ENCODE measurements at regions not wholly inside any gene's neighbourhood (a gene's known extent, or its start where the extent isn't known, plus 50 kb on each side); places are given as distances from the start of the nearest gene placed in this dataset.

DNA sequence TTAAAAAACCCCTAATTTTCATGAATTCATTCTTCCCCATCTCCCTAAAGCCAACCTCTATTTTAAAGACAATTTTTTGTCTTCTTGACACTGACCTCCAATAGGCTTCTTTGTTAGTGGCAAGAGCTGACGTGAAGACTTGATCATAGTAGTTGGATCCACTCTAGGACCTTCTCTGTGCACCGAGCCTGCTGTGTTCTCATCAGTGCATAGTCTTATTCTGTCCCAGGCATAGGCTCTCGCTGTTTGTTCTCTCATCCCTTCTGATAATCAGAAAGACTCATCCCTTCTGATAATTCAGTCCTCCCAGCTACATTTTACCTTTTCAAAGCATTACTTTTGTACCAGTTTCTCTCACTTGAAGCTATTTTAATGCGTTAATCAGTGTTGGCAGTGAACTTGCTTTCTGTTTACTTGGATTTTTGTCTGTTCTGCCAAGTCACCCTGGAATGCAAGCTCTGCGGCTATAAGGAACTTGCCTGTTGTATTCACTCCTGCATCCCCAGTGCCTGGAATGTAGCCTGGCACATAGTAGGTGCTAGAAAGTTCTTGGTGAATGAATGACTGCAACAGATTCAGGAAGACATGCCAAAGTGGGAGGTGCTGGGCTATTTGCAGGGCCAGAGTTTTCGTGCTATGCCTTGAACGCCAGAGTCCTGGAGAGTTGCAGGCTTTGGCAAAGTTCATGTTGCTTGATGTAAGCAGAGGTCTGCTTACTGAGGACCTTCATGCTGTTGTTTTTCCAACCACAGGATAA is 147.6 kb upstream of the MPHOSPH6 start:
- H3K9me3 Mint-ChIP-seq, result peaks cover 0 to 9% (median 3%) of the 10 kb centered on the region in 7 donors
- no peak overlapping the region for H3K4me3 Mint-ChIP-seq
- Histone ChIP-seq H2AFZ (ENCODE audit: insufficient read depth, low read depth, low read length, poor library complexity, severe bottlenecking) (no peak overlapping the region), H3K9ac (ENCODE audit: insufficient read depth, low read length, poor library complexity, severe bottlenecking) (no peak overlapping the region), H3K27ac (ENCODE audit: low read depth in 1 of 2, low read length in 2 of 2) (no peak overlapping the region), H3K4me1 (ENCODE audit: control insufficient read depth in 1 of 2, insufficient read depth in 2 of 2, low read length in 2 of 2) (no peaks in the 10 kb centered on the region), H3K4me2 (replicated peaks; ENCODE audit: extremely low read depth, low read length, poor library complexity, severe bottlenecking) (no peak overlapping the region), H3K27me3 (ENCODE audit: control insufficient read depth in 2 of 2, insufficient read depth in 2 of 2, low read length in 2 of 2) (no peaks in the 10 kb centered on the region), H3K79me2 (ENCODE audit: insufficient read depth, low read length) (no peaks in the 10 kb centered on the region), H4K20me1 (ENCODE audit: insufficient read depth, low read length) (no peaks in the 10 kb centered on the region), H3K36me3 (replicated peaks in 1 of 2; ENCODE audit: control insufficient read depth in 1 of 2, insufficient read depth in 2 of 2, low read length in 2 of 2) (no peaks in the 10 kb centered on the region), H3K4me3 (replicated peaks in 1 of 3; ENCODE audit: low read depth in 2 of 3, low read length in 3 of 3) (no peak overlapping the region), H3K9me3 (replicated peaks in 1 of 2; ENCODE audit: control insufficient read depth in 1 of 2, insufficient read depth in 1 of 2, low read length in 2 of 2) (no peaks in the 10 kb centered on the region)
- no peak for DNase-seq
- 89% methylated on average over 5 of the region's 7 CpGs for WGBS (ENCODE audit: insufficient coverage)
- TF ChIP-seq, protein P1, sequence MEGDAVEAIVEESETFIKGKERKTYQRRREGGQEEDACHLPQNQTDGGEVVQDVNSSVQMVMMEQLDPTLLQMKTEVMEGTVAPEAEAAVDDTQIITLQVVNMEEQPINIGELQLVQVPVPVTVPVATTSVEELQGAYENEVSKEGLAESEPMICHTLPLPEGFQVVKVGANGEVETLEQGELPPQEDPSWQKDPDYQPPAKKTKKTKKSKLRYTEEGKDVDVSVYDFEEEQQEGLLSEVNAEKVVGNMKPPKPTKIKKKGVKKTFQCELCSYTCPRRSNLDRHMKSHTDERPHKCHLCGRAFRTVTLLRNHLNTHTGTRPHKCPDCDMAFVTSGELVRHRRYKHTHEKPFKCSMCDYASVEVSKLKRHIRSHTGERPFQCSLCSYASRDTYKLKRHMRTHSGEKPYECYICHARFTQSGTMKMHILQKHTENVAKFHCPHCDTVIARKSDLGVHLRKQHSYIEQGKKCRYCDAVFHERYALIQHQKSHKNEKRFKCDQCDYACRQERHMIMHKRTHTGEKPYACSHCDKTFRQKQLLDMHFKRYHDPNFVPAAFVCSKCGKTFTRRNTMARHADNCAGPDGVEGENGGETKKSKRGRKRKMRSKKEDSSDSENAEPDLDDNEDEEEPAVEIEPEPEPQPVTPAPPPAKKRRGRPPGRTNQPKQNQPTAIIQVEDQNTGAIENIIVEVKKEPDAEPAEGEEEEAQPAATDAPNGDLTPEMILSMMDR (IDR thresholded peaks at IDR 0.05), result no peak
- H3K27ac Mint-ChIP-seq, result no peak overlapping the region
- no peaks in the 10 kb centered on the region for H3K36me3 Mint-ChIP-seq
- intact Hi-C loops (cut with micrococcal nuclease), result no loop called here
- H3K27me3 Mint-ChIP-seq (ENCODE audit: low read depth in 3 of 3), result peaks cover 1 to 7% (median 2%) of the 10 kb centered on the region in 3 donors
- H3K4me1 Mint-ChIP-seq, result no peaks in the 10 kb centered on the region

DNA sequence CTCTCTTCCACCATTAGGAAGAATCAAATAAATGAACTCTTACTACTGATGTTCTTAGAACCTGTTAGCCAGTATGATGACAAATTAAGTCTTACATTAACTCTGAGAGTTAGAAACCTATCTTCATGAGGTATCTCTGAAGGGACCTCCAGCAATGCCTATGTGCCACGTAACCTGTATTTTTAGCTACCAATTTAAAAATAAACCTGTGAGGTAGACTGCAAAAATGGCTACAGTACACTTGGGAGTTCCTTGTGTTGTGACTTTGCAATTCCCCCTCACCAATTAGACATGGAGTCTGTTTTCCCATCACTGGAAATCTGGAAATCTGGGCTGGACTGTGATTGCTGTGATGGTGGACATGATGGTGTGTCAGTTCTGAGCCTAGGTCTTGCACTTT is 143.7 kb upstream of the MPHOSPH6 start:
- Histone ChIP-seq H3K9ac (ENCODE audit: insufficient read depth, low read length, poor library complexity, severe bottlenecking) (no peak overlapping the region), H3K79me2 (ENCODE audit: insufficient read depth, low read length) (no peaks in the 10 kb centered on the region), H3K4me2 (replicated peaks; ENCODE audit: extremely low read depth, low read length, poor library complexity, severe bottlenecking) (no peak overlapping the region), H3K27ac (ENCODE audit: low read depth in 1 of 2, low read length in 2 of 2) (no peak overlapping the region), H3K9me3 (replicated peaks in 1 of 2; ENCODE audit: control insufficient read depth in 1 of 2, insufficient read depth in 1 of 2, low read length in 2 of 2) (no peaks in the 10 kb centered on the region), H4K20me1 (ENCODE audit: insufficient read depth, low read length) (no peaks in the 10 kb centered on the region), H2AFZ (ENCODE audit: insufficient read depth, low read depth, low read length, poor library complexity, severe bottlenecking) (no peak overlapping the region), H3K4me3 (replicated peaks in 1 of 3; ENCODE audit: low read depth in 2 of 3, low read length in 3 of 3) (no peak overlapping the region), H3K4me1 (ENCODE audit: control insufficient read depth in 1 of 2, insufficient read depth in 2 of 2, low read length in 2 of 2) (no peaks in the 10 kb centered on the region), H3K27me3 (ENCODE audit: control insufficient read depth in 2 of 2, insufficient read depth in 2 of 2, low read length in 2 of 2) (no peaks in the 10 kb centered on the region), H3K36me3 (replicated peaks in 1 of 2; ENCODE audit: control insufficient read depth in 1 of 2, insufficient read depth in 2 of 2, low read length in 2 of 2) (no peaks in the 10 kb centered on the region)
- Mint-ChIP-seq H3K27ac (no peak overlapping the region), H3K4me1 (no peaks in the 10 kb centered on the region), H3K9me3 (peaks cover 0 to 10% (median 4%) of the 10 kb centered on the region in 7 donors), H3K36me3 (no peaks in the 10 kb centered on the region), H3K27me3 (ENCODE audit: low read depth in 3 of 3) (peaks cover 0 to 3% (median 0%) of the 10 kb centered on the region in 3 donors), H3K4me3 (no peak overlapping the region)
- intact Hi-C loops (cut with micrococcal nuclease), result no loop called here
- TF ChIP-seq, protein P1 (IDR thresholded peaks at IDR 0.05), result no peak
- WGBS (ENCODE audit: insufficient coverage), result no CpG with 5 or more reads among the region's 1 CpG
- DNase-seq, result no peak

Measured in CD14-positive monocyte (primary cell).